ENCODE measurements at regions not wholly inside any gene's neighbourhood (a gene's known extent, or its start where the extent isn't known, plus 50 kb on each side); places are given as distances from the start of the nearest gene placed in this dataset.

- Histone ChIP-seq H3K9me3 (no peaks in the 10 kb centered on the region), H3K4me2 (no peak overlapping the region), H3K4me1 (ENCODE audit: control insufficient read depth in 1 of 2, insufficient read depth in 2 of 2, low read depth in 1 of 2, low read length in 1 of 2) (no peaks in the 10 kb centered on the region), H3K27me3 (ENCODE audit: insufficient read depth) (no peaks in the 10 kb centered on the region), H2AFZ (ENCODE audit: low read depth) (no peak overlapping the region), H4K20me1 (ENCODE audit: insufficient read depth) (no peaks in the 10 kb centered on the region), H3K9me2 (no peaks in the 10 kb centered on the region), H3F3A (replicated peaks; ENCODE audit: insufficient read depth) (no peaks in the 10 kb centered on the region), H3K9ac (no peak overlapping the region), H3K27ac (ENCODE audit: low read depth in 2 of 2, low read length in 1 of 2) (no peak overlapping the region), H3K4me3 (ENCODE audit: low read depth in 2 of 2, low read length in 1 of 2) (no peak overlapping the region), H3K36me3 (replicated peaks in 1 of 2; ENCODE audit: control insufficient read depth in 1 of 2, insufficient read depth in 2 of 2, low read length in 1 of 2) (no peaks in the 10 kb centered on the region), H3K79me2 (ENCODE audit: insufficient read depth) (no peaks in the 10 kb centered on the region)
- WGBS (ENCODE audit: low lambda C conversion rate) = 14% methylated on average over 1 of the region's 1 CpG
- POLR2A ChIA-PET = no interaction called here
- CTCF ChIA-PET = interaction anchor here (1.1 to 2.1 kb wide), 2 partner anchors 13 to 747 kb away, joined by 3 to 6 read pairs; no protein-coding TSS in a partner anchor
- TF ChIP-seq JUND (IDR thresholded peaks at IDR 0.05) (no peak), MXI1 (IDR thresholded peaks at IDR 0.05; ENCODE audit: low read depth, low read length) (no peak), REST (IDR thresholded peaks at IDR 0.05; ENCODE audit: low read depth, low read length) (no peak), FOXJ3 (CRISPR knock-in tag; IDR thresholded peaks at IDR 0.05) (no peak), TAF1 (IDR thresholded peaks at IDR 0.05; ENCODE audit: borderline replicate concordance, low read depth, low read length) (no peak), MEF2A (IDR thresholded peaks at IDR 0.05; ENCODE audit: borderline replicate concordance, low read depth) (no peak), USF2 (IDR thresholded peaks at IDR 0.05; ENCODE audit: borderline replicate concordance, low read depth, low read length) (no peak), ELF1 (IDR thresholded peaks at IDR 0.05) (no peak), FOSL2 (IDR thresholded peaks at IDR 0.05; ENCODE audit: borderline replicate concordance, low read depth) (no peak)
- TF ChIP-seq, protein P1, sequence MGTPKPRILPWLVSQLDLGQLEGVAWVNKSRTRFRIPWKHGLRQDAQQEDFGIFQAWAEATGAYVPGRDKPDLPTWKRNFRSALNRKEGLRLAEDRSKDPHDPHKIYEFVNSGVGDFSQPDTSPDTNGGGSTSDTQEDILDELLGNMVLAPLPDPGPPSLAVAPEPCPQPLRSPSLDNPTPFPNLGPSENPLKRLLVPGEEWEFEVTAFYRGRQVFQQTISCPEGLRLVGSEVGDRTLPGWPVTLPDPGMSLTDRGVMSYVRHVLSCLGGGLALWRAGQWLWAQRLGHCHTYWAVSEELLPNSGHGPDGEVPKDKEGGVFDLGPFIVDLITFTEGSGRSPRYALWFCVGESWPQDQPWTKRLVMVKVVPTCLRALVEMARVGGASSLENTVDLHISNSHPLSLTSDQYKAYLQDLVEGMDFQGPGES (IDR thresholded peaks at IDR 0.05; ENCODE audit: low read depth, low read length) = no peak
- no peak for DNase-seq
Observed at GRCh38 chr3:75014008-75014407, 399.5 kb upstream of the CNTN3 start.

DNA sequence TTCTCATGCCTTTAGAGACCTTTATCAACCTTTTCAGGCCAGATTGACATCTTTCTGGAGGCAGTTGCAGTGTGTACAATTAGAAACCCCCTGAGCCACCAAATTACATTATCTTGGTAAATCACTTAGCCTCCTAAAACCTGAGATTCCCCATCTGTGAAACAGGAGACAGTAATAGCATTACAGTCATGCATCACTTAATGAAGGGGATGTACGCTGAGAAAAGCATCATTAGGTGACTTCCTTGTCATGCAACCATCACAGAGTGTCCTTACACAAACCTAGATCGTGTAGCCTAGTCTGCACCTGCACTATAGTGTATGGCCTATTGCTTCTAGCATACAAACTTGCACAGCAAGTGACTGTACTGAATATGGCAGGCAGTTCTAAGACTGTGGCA, 400.8 kb upstream of the CNTN3 start:
- Histone ChIP-seq H4K20me1 (ENCODE audit: insufficient read depth) (no peaks in the 10 kb centered on the region), H3K79me2 (ENCODE audit: insufficient read depth) (no peaks in the 10 kb centered on the region), H3K27me3 (ENCODE audit: insufficient read depth) (no peaks in the 10 kb centered on the region), H3K36me3 (replicated peaks in 1 of 2; ENCODE audit: control insufficient read depth in 1 of 2, insufficient read depth in 2 of 2, low read length in 1 of 2) (no peaks in the 10 kb centered on the region), H3K9me2 (no peaks in the 10 kb centered on the region), H3K9ac (no peak overlapping the region), H3F3A (replicated peaks; ENCODE audit: insufficient read depth) (no peaks in the 10 kb centered on the region), H3K4me3 (ENCODE audit: low read depth in 2 of 2, low read length in 1 of 2) (no peak overlapping the region), H3K9me3 (no peaks in the 10 kb centered on the region), H2AFZ (ENCODE audit: low read depth) (no peak overlapping the region), H3K27ac (ENCODE audit: low read depth in 2 of 2, low read length in 1 of 2) (no peak overlapping the region), H3K4me1 (ENCODE audit: control insufficient read depth in 1 of 2, insufficient read depth in 2 of 2, low read depth in 1 of 2, low read length in 1 of 2) (no peaks in the 10 kb centered on the region), H3K4me2 (no peak overlapping the region)
- DNase-seq = no peak
- TF ChIP-seq MEF2A (IDR thresholded peaks at IDR 0.05; ENCODE audit: borderline replicate concordance, low read depth) (no peak), MAX (IDR thresholded peaks at IDR 0.05; ENCODE audit: low read depth) (no peak), USF2 (IDR thresholded peaks at IDR 0.05; ENCODE audit: borderline replicate concordance, low read depth, low read length) (no peak), ELF1 (IDR thresholded peaks at IDR 0.05) (no peak), CHD2 (IDR thresholded peaks at IDR 0.05; ENCODE audit: low read length, partially characterized antibody) (no peak), MXI1 (IDR thresholded peaks at IDR 0.05; ENCODE audit: low read depth, low read length) (no peak), TEAD4 (IDR thresholded peaks at IDR 0.05; ENCODE audit: borderline replicate concordance, insufficient read depth) (no peak), TCF12 (IDR thresholded peaks at IDR 0.05) (no peak), RFX5 (IDR thresholded peaks at IDR 0.05; ENCODE audit: low read length) (no peak), NFIC (IDR thresholded peaks at IDR 0.05; ENCODE audit: borderline replicate concordance) (no peak), GATA2 (CRISPR knock-in tag; IDR thresholded peaks at IDR 0.05) (no peak)
- TF ChIP-seq, protein P1 (IDR thresholded peaks at IDR 0.05; ENCODE audit: low read depth, low read length) = no peak
- TF ChIP-seq, protein P2, sequence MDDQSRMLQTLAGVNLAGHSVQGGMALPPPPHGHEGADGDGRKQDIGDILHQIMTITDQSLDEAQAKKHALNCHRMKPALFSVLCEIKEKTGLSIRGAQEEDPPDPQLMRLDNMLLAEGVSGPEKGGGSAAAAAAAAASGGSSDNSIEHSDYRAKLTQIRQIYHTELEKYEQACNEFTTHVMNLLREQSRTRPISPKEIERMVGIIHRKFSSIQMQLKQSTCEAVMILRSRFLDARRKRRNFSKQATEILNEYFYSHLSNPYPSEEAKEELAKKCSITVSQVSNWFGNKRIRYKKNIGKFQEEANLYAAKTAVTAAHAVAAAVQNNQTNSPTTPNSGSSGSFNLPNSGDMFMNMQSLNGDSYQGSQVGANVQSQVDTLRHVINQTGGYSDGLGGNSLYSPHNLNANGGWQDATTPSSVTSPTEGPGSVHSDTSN (IDR thresholded peaks at IDR 0.05) = no peak
- 14% methylated on average over 2 of the region's 2 CpGs for WGBS (ENCODE audit: low lambda C conversion rate)
- ChIA-PET POLR2A (no interaction called here), CTCF (interaction anchor here (0.7 kb wide), 1 partner anchor 69 kb away, joined by 3 read pairs; no protein-coding TSS in a partner anchor)
